ENCODE measurements at regions not wholly inside any gene's neighbourhood (a gene's known extent, or its start where the extent isn't known, plus 50 kb on each side); places are given as distances from the start of the nearest gene placed in this dataset.

- intact Hi-C loops (cut with DNase I), result loop anchor here (5.0 kb wide), 1 partner anchor 168 kb away; no protein-coding TSS in a partner anchor
Observed at GRCh38 chr16:85989863-85990643, 91.1 kb downstream of the IRF8 start.

GRCh38 chr16:85990861-85991301, 91.9 kb downstream of the IRF8 start:
- Histone ChIP-seq H3K36me3 (no peaks in the 10 kb centered on the region), H3K4me1 (peaks cover 4 to 16% of the 10 kb centered on the region in 2 donors), H3K27me3 (no peaks in the 10 kb centered on the region), H3K9me3 (no peaks in the 10 kb centered on the region), H3K27ac (no peak overlapping the region), H3K4me3 (replicated peaks in 1 of 3) (no peak overlapping the region)
- no peak for DNase-seq
- 91 to 92% methylated on average over 12 of the region's 12 CpGs for WGBS, 2 donors
- TF ChIP-seq POLR2A (IDR thresholded peaks at IDR 0.05) (no peak), CTCF (IDR thresholded peaks at IDR 0.05) (no peak)
- intact Hi-C loops (cut with DNase I), result no loop called here

More at GRCh38 chr16:85989863-85990643, 91.1 kb downstream of the IRF8 start:
- no peak for DNase-seq
- TF ChIP-seq CTCF (IDR thresholded peaks at IDR 0.05), result no peak
- TF ChIP-seq POLR2A (IDR thresholded peaks at IDR 0.05), result no peak
- no peaks in the 10 kb centered on the region for H3K27me3 ChIP-seq
- H3K4me3 ChIP-seq (replicated peaks in 1 of 3), result no peak overlapping the region
- H3K27ac ChIP-seq, result no peak overlapping the region
- no peaks in the 10 kb centered on the region for H3K36me3 ChIP-seq
- H3K9me3 ChIP-seq, result no peaks in the 10 kb centered on the region
- H3K4me1 ChIP-seq, result peaks cover 4 to 16% of the 10 kb centered on the region in 2 donors
- WGBS, 2 donors, result 60 to 65% methylated on average over 15 of the region's 15 CpGs

- Histone ChIP-seq H3K36me3 (no peaks in the 10 kb centered on the region), H3K27me3 (no peaks in the 10 kb centered on the region), H3K27ac (no peak overlapping the region), H3K9me3 (no peaks in the 10 kb centered on the region), H3K4me1 (peaks cover 4 to 16% of the 10 kb centered on the region in 2 donors), H3K4me3 (replicated peaks in 1 of 3) (no peak overlapping the region)
- intact Hi-C loops (cut with DNase I), result no loop called here
- TF ChIP-seq CTCF (IDR thresholded peaks at IDR 0.05) (no peak), POLR2A (IDR thresholded peaks at IDR 0.05) (no peak)
- WGBS, 2 donors, result 84 to 91% methylated on average over 7 of the region's 7 CpGs
- no peak for DNase-seq
Observed at GRCh38 chr16:85991425-85991824, 92.5 kb downstream of the IRF8 start.

GRCh38 chr16:85991856-85992255, 92.9 kb downstream of the IRF8 start:
- Histone ChIP-seq H3K36me3 (no peaks in the 10 kb centered on the region), H3K9me3 (no peaks in the 10 kb centered on the region), H3K4me1 (peaks cover 4 to 13% of the 10 kb centered on the region in 2 donors), H3K4me3 (replicated peaks in 1 of 3) (no peak overlapping the region), H3K27me3 (no peaks in the 10 kb centered on the region), H3K27ac (no peak overlapping the region)
- intact Hi-C loops (cut with DNase I), result no loop called here
- DNase-seq, result no peak
- WGBS, 2 donors, result 88 to 98% methylated on average over 5 of the region's 5 CpGs
- TF ChIP-seq CTCF (IDR thresholded peaks at IDR 0.05) (no peak), POLR2A (IDR thresholded peaks at IDR 0.05) (no peak)

GRCh38 chr16:85992359-85992758, 93.4 kb downstream of the IRF8 start:
- 81 to 82% methylated on average over 10 of the region's 10 CpGs for WGBS, 2 donors
- intact Hi-C loops (cut with DNase I), result no loop called here
- Histone ChIP-seq H3K27me3 (no peaks in the 10 kb centered on the region), H3K9me3 (no peaks in the 10 kb centered on the region), H3K27ac (no peak overlapping the region), H3K4me1 (peaks cover 4 to 8% of the 10 kb centered on the region in 2 donors), H3K36me3 (no peaks in the 10 kb centered on the region), H3K4me3 (replicated peaks in 1 of 3) (no peak overlapping the region)
- no peak for DNase-seq
- TF ChIP-seq CTCF (IDR thresholded peaks at IDR 0.05) (no peak), POLR2A (IDR thresholded peaks at IDR 0.05) (no peak)
